Spleen (tissue), 11 donors: ENCODE measurements at regions not wholly inside any gene's neighbourhood (a gene's known extent, or its start where the extent isn't known, plus 50 kb on each side); places are given as distances from the start of the nearest gene placed in this dataset.

Source experiments
- DNase-seq: peaks from one replicate; pipeline ENCODE4 v3.0.0-alpha.2; 2020
- H3K27ac ChIP-seq, 8 donors: fragments of 200-600 bp; sonication (generic) in 7 of 8; 1 replicate in 4 of 8; 2 replicates in 4 of 8; pipeline versions ENCODE4 v1.5.0 to v1.8.0; 2016 to 2021; ENCODE audit warnings: inconsistent platforms in 4 of 8, mild to moderate bottlenecking in 4 of 8, moderate library complexity in 1 of 8
- H3K27me3 ChIP-seq, 7 donors: fragments of 200-600 bp; sonication (generic) in 6 of 7; replicated peaks in 1 of 7; 1 replicate in 4 of 7; 2 replicates in 3 of 7; pipeline versions ENCODE4 v1.5.0 to v1.8.0; 2016 to 2021; ENCODE audit warnings: inconsistent platforms in 3 of 7, mild to moderate bottlenecking in 1 of 7
- H3K36me3 ChIP-seq, 6 donors: fragments of 200-600 bp; sonication (generic) in 5 of 6; 1 replicate in 4 of 6; 2 replicates in 2 of 6; pipeline versions ENCODE4 v1.5.0 to v1.8.0; 2016 to 2021; ENCODE audit warnings: inconsistent platforms in 2 of 6
- H3K4me1 ChIP-seq, 6 donors: fragments of 200-600 bp; sonication (generic) in 5 of 6; 1 replicate in 3 of 6; 2 replicates in 3 of 6; pipeline versions ENCODE4 v1.5.0 to v1.8.0; 2016 to 2021; ENCODE audit warnings: inconsistent platforms in 3 of 6
- H3K4me3 ChIP-seq, 8 donors: fragments of 200-600 bp; sonication (generic) in 7 of 8; 1 replicate in 4 of 8; 2 replicates in 4 of 8; pipeline versions ENCODE4 v1.5.0 to v1.8.0; 2016 to 2021; ENCODE audit warnings: inconsistent platforms in 4 of 8, mild to moderate bottlenecking in 4 of 8, moderate library complexity in 2 of 8
- H3K9me3 ChIP-seq, 8 donors: fragments of 200-600 bp; sonication (generic) in 7 of 8; 1 replicate in 4 of 8; 2 replicates in 4 of 8; pipeline versions ENCODE4 v1.5.0 to v1.8.0; 2016 to 2021; ENCODE audit warnings: inconsistent platforms in 4 of 8
- POLR2A ChIP-seq, 3 donors: fragments of 450-650 bp; IDR thresholded peaks; one replicate each; pipeline ENCODE4 v1.5.1; 2017; ENCODE audit warnings: antibody characterized with exemption in 3 of 3, mild to moderate bottlenecking in 1 of 3
- POLR2AphosphoS5 ChIP-seq, 3 donors: sonication (generic); formaldehyde crosslinking; IDR thresholded peaks; one replicate each; pipeline ENCODE4 v1.5.1; 2017; ENCODE audit warnings: antibody characterized with exemption in 3 of 3
- WGBS, 5 donors: extraction: QIAGEN DNeasy Blood & Tissue Kit in 3 of 5; methylation state at CpG; one replicate each; pipeline versions ENCODE4 v1.1.5 to v1.1.7; 2013 to 2018; 5-methylcytosine and 5-hydroxymethylcytosine counted together
- intact Hi-C: fragments of 100-400 bp; cut with DNase I; formaldehyde crosslinking; loops from one replicate; pipeline ENCODE4 v1.15.0; 2023; ENCODE audit warnings: low total_unique reads
- TF ChIP-seq, protein P1 (sequence below), 11 experiments: fragments of 200-600 bp in 7 of 11; fragments of 450-650 bp in 4 of 11; sonication (generic) in 4 of 11; IDR thresholded peaks in 8 of 11; conservative IDR thresholded peaks in 3 of 11; 1 replicate in 7 of 11; 2 replicates in 4 of 11; pipeline versions ENCODE4 v1.4.0 to v1.8.0; 2016 to 2021; ENCODE audit warnings: antibody characterized with exemption in 11 of 11, inconsistent platforms in 4 of 11, mild to moderate bottlenecking in 1 of 11
- donor health status: healthy with polysubstance abuse.
- donor health status: DM: no; HTN: no; CAD: no; lungs with moderate emphysema.
- donor health status: DM: no; HTN: no; CAD: no.
- donor health status: Bipolar disorder and iron deficiency.
- donor health status: healthy.
- donor health status: DM: no; HTN: no; CAD: no.
- donor health status: DM: yes; HTN: yes; CAD: no.

DNA sequence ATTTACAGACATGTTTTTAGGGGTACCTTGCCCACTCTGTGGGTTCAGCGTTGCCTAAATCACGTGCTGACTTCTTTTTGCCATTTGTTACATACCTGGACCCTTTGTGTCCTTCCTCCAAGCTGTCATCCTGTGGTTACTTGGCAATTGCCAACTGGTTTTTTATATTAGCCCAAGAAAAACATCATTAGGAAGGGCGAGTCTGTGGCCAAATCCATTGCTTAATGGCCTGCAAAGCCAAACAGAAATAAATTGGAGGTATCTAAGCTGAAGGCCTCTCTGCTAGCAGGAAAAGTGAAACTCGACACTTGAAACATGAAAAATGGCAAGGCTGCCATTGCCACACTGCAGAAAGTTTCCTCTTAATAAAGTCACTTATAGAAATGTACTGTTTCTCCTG lies 190.4 kb downstream of the NUAK1 start:
- Histone ChIP-seq H3K27ac (no peak overlapping the region), H3K27me3 (peaks cover 0 to 5% (median 0%) of the 10 kb centered on the region in 7 donors), H3K4me1 (no peaks in the 10 kb centered on the region), H3K36me3 (no peaks in the 10 kb centered on the region), H3K4me3 (no peak overlapping the region), H3K9me3 (peaks cover 0 to 10% (median 2%) of the 10 kb centered on the region in 8 donors)
- TF ChIP-seq, protein P1, sequence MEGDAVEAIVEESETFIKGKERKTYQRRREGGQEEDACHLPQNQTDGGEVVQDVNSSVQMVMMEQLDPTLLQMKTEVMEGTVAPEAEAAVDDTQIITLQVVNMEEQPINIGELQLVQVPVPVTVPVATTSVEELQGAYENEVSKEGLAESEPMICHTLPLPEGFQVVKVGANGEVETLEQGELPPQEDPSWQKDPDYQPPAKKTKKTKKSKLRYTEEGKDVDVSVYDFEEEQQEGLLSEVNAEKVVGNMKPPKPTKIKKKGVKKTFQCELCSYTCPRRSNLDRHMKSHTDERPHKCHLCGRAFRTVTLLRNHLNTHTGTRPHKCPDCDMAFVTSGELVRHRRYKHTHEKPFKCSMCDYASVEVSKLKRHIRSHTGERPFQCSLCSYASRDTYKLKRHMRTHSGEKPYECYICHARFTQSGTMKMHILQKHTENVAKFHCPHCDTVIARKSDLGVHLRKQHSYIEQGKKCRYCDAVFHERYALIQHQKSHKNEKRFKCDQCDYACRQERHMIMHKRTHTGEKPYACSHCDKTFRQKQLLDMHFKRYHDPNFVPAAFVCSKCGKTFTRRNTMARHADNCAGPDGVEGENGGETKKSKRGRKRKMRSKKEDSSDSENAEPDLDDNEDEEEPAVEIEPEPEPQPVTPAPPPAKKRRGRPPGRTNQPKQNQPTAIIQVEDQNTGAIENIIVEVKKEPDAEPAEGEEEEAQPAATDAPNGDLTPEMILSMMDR (IDR thresholded peaks at IDR 0.05 in 8 of 11, conservative IDR thresholded peaks at IDR 0.05 in 3 of 11), result no peak
- TF ChIP-seq POLR2A (IDR thresholded peaks at IDR 0.05) (no peak), POLR2AphosphoS5 (IDR thresholded peaks at IDR 0.05) (no peak)
- intact Hi-C loops, result no loop called here
- 65 to 81% (median 76%) methylated on average over 4 of the region's 4 CpGs for WGBS, 5 donors
- no peak for DNase-seq

DNA sequence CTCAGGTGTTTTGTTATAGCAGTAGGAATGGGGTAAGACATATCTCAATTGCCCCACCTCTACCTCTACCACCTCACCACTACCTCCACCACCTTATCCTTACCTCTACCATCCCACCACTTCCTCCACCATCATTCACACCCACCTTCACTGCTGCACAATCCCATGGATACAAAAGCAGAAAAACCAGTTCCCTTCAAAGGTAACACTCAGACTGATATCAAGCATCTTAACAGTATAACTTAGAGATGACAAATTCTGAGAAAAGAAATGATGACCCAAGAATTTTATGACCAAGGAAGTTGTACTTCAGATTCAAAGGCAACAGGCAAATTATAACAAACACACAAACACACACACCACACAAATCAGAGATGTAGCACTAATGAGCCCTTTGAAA lies 189.4 kb downstream of the NUAK1 start:
- intact Hi-C loops, result no loop called here
- no peak overlapping the region for H3K27ac ChIP-seq
- TF ChIP-seq, protein P1 (IDR thresholded peaks at IDR 0.05 in 8 of 11, conservative IDR thresholded peaks at IDR 0.05 in 3 of 11), result no peak
- TF ChIP-seq POLR2AphosphoS5 (IDR thresholded peaks at IDR 0.05), result no peak
- H3K9me3 ChIP-seq, result peaks cover 0 to 6% (median 0%) of the 10 kb centered on the region in 8 donors
- H3K36me3 ChIP-seq, result no peaks in the 10 kb centered on the region
- DNase-seq, result no peak
- H3K27me3 ChIP-seq, result no peaks in the 10 kb centered on the region
- H3K4me1 ChIP-seq, result no peaks in the 10 kb centered on the region
- no peak overlapping the region for H3K4me3 ChIP-seq

DNA sequence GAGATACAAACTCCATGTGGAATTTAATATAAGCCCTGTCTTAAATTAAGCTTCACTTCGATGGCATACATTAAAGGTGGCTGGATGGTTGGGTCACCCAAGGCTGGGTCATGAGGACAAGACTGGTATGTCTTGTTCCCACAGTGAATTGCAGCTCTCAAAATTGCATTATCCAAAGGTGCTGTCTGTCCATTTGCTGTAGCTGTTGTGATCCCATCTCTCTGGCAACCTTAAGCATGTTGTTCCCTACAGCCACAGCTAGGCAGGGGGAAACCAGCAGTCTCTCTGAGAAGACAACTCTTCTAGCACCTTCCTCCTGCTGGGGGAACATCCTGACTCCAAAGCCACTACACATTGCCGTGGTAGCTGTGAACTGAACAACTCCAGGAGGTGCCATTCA lies 187.0 kb downstream of the NUAK1 start:
- peaks cover 0 to 6% (median 0%) of the 10 kb centered on the region in 8 donors for H3K9me3 ChIP-seq
- TF ChIP-seq, protein P1 (IDR thresholded peaks at IDR 0.05 in 8 of 11, conservative IDR thresholded peaks at IDR 0.05 in 3 of 11), result no peak
- TF ChIP-seq POLR2AphosphoS5 (IDR thresholded peaks at IDR 0.05) (no peak), POLR2A (IDR thresholded peaks at IDR 0.05) (no peak)
- intact Hi-C loops, result no loop called here
- no peak for DNase-seq
- peaks cover 0 to 6% (median 0%) of the 10 kb centered on the region in 7 donors for H3K27me3 ChIP-seq
- no peaks in the 10 kb centered on the region for H3K36me3 ChIP-seq
- no peak overlapping the region for H3K27ac ChIP-seq
- WGBS, 5 donors, result 61 to 76% (median 68%) methylated on average over 2 of the region's 2 CpGs
- H3K4me1 ChIP-seq, result no peaks in the 10 kb centered on the region
- H3K4me3 ChIP-seq, result no peak overlapping the region

DNA sequence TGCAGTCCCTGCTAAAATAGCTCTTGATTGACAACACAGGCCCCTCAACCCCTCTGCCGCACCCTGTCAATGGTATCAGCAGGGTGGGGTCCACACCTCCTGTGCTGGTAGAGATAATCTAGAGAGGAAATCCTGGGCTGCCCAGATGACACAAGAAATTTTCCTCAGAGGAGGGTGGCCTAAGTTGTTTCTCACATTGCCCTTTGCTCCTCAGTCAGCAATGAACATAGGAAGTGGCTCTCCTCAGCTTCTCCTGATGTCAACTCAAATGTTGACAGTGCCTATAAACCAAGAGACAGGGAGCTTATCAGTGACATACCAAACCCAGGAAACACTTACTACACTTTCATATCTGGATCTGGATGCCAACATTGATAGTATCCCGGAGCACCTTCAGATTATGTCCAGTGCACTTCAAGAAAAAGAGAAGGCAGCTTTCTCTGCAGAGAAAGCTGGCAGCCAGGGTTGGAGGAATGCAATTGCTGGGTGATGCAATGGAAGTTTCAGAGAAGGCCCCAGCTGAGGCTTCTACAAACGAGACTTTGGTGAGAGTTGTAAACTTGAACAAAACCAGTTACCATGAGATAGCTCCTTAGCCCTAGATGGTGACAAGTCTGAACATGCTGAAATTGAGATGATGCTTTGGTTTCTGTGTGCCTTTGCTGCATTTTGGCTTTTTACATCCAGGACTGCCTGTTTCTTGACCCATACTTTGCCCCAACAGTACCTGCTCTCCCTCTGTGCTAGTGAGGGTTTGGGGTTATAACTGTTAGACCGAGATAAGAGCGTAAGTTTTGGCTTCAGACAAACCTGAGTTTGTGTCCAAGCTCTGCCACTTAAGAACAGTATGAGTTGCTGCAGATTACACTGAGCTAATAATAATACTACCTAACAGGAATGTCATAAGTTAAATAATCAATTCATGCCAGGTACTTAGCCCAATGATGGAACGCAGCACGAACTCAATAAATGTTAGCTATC lies 183.5 kb downstream of the NUAK1 start:
- Histone ChIP-seq H3K36me3 (no peaks in the 10 kb centered on the region), H3K27me3 (peaks cover 0 to 22% (median 0%) of the 10 kb centered on the region in 7 donors), H3K4me3 (no peak overlapping the region), H3K9me3 (no peaks in the 10 kb centered on the region), H3K27ac (no peak overlapping the region), H3K4me1 (no peaks in the 10 kb centered on the region)
- WGBS, 5 donors, result 63 to 79% (median 66%) methylated on average over 7 of the region's 7 CpGs
- no peak for DNase-seq
- intact Hi-C loops, result no loop called here
- no peak for TF ChIP-seq POLR2AphosphoS5 (IDR thresholded peaks at IDR 0.05)
- no peak for TF ChIP-seq POLR2A (IDR thresholded peaks at IDR 0.05)
- TF ChIP-seq, protein P1 (IDR thresholded peaks at IDR 0.05 in 8 of 11, conservative IDR thresholded peaks at IDR 0.05 in 3 of 11), result no peak
